Hematopoietic multipotent progenitor cell (in vitro differentiated cells): ENCODE measurements at regions not wholly inside any gene's neighbourhood (a gene's known extent, or its start where the extent isn't known, plus 50 kb on each side); places are given as distances from the start of the nearest gene placed in this dataset. TPM values are rescaled to one million over a fixed set of nuclear protein-coding genes. Genes with fewer than 3 reads are reported as not detected.

Source experiments
- DNase-seq, 3 donors: peaks; one replicate each; pipeline ENCODE4 v3.0.0-alpha.2; 2011 to 2015; ENCODE audit warnings: low read depth in 2 of 3, low spot score in 2 of 3
- small RNA-seq: library from RNA; depleted of rRNA; stranded (forward); fragments of <200 nt; gene quantifications from one replicate; pipeline ENCODE3, GENCODE V24; 2012

DNA sequence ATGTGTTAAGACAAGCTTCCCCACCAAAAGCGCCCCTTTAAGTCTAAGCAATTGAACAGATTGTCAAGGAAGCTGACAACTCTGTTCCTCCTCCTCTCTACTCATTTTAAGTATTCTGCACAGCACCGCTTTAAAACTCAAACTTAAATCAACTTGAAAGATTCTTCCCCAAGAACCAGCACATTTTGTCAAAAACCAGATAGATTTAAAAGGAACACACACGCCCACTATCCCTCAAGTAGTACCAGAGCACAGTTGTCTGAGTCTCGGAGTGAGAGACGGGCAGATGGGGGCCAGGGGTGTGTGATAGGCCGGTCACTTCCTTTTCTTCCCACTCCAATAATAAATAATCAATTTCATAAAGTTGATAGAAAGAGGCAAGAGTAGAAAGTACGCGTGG, 67.7 kb upstream of the POU3F3 start:
- no peak for DNase-seq

DNA sequence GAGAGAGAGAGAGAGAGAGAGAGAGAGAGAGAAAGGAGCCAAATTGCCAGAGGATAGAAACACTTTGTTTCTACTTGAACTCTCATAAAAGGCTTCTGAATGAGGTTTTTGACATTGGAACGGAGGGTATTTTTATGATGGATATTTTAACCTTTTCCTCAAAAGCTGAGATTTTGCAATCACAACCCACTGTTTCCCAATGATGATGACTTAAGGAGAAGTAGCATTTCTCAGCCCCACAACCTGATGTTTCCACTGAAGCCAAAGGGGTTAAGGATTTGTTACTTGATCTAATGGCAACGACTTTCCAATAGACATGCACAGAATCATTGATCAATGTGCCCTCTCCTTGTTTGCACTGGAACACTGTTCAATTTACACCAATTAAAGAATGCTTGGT, 67.1 kb upstream of the POU3F3 start:
- no peak for DNase-seq

DNA sequence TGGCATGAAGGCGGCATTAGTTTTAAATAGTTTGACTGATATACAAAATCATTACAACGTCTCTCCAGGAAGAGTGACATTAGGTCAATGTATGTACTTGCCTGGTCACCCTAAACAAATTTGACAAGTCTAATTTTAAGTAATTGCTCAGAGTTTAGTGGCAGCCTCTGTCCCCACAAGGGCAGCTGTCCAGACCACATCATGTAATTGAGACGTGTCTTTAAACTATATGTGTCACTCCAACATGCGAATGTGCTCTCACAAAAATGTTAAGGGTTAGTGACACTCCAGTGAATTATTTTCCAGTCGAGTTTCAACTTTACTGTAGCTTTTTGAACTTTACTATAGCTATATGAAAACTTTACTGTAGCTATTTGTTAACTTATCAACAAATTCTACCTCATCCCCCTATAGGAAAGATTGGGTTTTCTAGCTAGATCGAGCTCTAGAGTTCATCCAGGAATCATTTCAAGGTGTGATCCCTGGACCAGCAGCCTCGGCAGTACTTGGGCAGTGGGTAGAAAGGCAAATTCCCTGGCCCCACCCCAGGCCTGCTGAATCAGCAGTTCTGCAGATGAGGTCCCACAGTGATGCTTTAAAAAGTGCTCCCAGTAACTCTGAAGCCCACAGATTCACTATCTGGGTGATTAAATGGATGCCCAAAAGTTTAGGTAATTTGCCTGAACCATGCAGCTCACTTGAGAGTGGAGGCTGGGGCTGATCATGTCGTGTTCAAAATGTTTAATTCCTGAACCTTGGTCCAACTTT, 66.4 kb upstream of the POU3F3 start:
- DNase-seq = no peak

DNA sequence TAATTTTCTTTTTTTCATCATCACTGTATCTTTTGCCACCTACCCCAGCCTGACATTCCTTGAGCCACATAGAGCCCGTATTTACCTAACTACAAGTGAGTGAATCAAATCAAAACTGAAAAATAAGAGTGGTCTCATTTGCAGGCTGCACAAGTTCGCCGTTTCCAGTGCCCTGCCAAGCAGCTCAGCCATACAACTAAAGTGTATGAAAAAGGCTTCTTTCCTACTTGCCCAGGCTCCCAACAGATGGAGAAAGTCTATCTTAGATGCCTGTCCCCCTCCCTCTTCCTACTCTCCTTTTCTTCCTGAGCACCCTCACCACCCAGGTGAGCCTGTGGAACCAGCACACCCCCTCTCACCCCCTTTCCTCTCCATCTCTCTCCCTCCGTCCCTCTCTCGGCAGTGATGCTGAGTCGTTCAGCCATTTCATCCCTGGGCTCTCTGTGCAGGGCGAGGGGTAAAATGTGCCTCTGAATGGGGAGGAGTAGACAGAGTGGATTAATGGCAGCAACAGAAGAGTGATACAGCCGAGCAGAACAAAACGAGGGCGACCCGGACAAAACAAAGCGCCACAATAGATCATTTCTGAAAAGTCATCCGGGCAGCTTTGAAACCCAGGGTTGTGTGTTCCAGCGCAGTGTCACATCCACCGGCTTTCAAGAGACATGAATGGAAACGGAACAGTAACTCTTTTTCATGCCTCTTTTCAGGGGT, 65.0 kb upstream of the POU3F3 start:
- no peak for DNase-seq

DNA sequence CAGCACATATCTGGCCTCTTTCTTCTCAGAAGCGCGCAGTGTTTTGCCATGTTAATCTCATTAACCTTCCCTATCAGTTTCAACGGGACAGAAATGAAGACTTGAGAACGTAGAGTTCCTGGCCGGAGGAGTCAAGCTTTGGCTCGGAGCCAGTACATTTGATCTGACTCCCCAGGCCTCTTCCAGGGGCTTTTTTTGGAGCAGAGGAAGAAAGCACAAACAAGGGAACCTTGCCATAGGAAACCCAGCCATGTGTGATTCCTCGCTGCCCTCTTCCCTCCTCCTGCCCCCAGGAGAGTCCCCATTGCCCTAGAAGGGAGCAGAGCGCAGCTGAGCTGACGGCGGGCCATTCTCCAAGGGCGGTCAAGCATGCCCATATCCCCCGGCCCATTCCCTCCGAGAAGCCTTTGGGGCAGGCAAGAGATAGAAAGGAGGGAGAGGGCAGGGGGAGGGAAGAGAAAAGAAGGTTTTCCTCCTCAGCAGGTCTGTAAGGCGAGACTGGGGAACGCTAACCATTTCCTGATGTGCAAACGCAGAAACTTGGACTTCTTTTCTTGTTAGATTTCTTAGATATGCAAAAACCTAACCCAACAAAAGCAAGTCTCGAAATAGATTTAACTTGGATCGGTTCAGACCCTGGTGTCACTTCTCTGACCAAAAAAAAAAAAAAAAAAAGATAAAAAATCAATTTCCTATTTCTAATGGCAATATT, 63.7 kb upstream of the POU3F3 start:
- DNase-seq = no peak

DNA sequence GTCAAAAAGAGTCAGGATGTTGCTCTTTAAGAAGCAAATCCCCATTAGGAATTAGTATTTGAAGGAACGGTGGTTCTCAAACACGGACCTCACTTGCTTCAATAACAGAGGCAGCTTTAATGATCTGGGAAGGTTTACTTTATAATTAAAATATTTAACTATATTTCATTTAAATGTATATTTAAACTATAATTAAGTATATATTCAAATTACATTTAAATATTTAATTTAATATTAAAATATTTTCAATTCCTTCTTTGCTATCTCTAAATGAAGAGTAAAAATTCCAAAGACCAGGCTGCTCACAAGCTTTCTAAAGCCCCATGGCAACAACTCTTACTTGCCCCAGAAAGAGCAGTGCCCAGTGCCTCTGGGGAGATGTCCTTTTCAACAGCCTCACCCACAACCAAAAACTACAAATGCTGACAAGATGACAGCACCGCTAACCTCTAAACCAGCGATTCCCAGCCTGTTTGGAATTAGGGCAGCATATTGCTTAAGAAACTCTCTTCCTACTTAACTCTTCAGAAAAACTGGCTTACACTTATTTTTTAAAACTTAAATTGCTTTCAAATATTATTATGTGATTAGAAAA, 62.9 kb upstream of the POU3F3 start:
- no peak for DNase-seq

DNA sequence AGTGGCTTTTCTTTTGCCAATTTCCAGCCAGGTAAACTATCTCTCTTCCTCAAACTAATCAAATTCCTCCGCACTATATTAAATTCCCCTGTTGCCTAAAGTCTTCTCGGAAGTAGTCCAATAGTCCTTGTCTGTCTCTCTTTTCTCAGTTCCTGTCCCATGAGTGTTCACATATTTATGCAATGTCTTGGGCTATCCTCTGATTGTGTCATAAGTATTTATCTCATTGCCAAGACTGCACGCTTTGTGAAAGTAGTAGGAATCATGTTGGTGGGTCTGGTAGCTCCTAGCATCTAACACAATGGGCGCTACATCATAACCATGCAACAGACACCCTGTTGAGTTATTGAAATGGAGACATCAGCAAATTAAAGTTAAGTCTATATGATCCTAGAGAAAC, 59.9 kb upstream of the POU3F3 start:
- no peak for DNase-seq

DNA sequence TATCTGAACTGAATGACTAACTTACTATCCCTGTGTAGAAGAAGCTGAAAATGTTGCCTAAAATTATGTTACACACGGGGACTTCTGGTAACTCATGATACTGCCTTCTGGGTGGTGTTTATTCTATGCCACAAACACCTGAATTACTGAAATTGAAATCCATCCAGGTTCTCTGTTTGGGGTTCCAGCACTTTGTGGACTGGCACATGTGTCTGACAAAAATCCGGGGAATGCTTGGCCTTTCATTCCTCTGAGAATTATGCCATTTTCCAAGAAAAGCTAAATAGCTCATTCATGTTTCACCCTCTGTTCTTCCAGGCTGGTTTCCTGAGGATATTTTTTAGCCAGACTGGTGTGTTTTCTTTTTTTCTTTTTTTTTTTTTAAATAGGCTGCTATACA, 59.5 kb upstream of the POU3F3 start:
- no peak for DNase-seq

Small RNA genes in the stretch of these regions (small RNA-seq; reads per million reads assigned to genes)
- gene RF00139 (not detected), gene RF02091 (not detected)
